HK-2 (cell line): ENCODE measurements at regions not wholly inside any gene's neighbourhood (a gene's known extent, or its start where the extent isn't known, plus 50 kb on each side); places are given as distances from the start of the nearest gene placed in this dataset.

ENCODE experiments used
- DNase-seq: peaks from one replicate; pipeline ENCODE4 v3.0.0-alpha.2; 2018; ENCODE audit not compliant: unreplicated experiment

- DNase-seq, result no peak
Measured at GRCh38 chr1:13878021-13878420, 178.0 kb downstream of the PRDM2 start.

GRCh38 chr1:13878451-13878850 is 178.5 kb downstream of the PRDM2 start:
- no peak for DNase-seq

GRCh38 chr1:13881385-13882088 is 181.5 kb downstream of the PRDM2 start:
- no peak for DNase-seq

GRCh38 chr1:13888351-13888986 is 188.5 kb downstream of the PRDM2 start:
- DNase-seq, result no peak

GRCh38 chr1:13889495-13889894 is 189.5 kb downstream of the PRDM2 start:
- DNase-seq, result no peak

- DNase-seq, result no peak
Measured at GRCh38 chr1:13890766-13891165, 190.8 kb downstream of the PRDM2 start.

- no peak for DNase-seq
Measured at GRCh38 chr1:13892198-13892597, 192.2 kb downstream of the PRDM2 start.

GRCh38 chr1:13892671-13893325 is 192.8 kb downstream of the PRDM2 start:
- no peak for DNase-seq

GRCh38 chr1:13893409-13893821 is 193.4 kb downstream of the PRDM2 start:
- no peak for DNase-seq

- no peak for DNase-seq
Measured at GRCh38 chr1:13896932-13897331, 196.9 kb downstream of the PRDM2 start.

- no peak for DNase-seq
Measured at GRCh38 chr1:13898406-13898805, 198.4 kb downstream of the PRDM2 start.

- DNase-seq, result no peak
Measured at GRCh38 chr1:13899856-13900255, 199.9 kb downstream of the PRDM2 start.

GRCh38 chr1:13900583-13900982 is 200.6 kb downstream of the PRDM2 start:
- no peak for DNase-seq

- no peak for DNase-seq
Measured at GRCh38 chr1:13901039-13901438, 201.1 kb downstream of the PRDM2 start.

GRCh38 chr1:13901597-13901996 is 201.6 kb downstream of the PRDM2 start:
- no peak for DNase-seq

- no peak for DNase-seq
Measured at GRCh38 chr1:13908128-13908527, 208.1 kb downstream of the PRDM2 start.

- no peak for DNase-seq
Measured at GRCh38 chr1:13911697-13912619, 212.0 kb downstream of the PRDM2 start.

- DNase-seq, result no peak
Measured at GRCh38 chr1:13913396-13913795, 213.4 kb downstream of the PRDM2 start.

- no peak for DNase-seq
Measured at GRCh38 chr1:13916530-13916929, 216.5 kb downstream of the PRDM2 start.

- no peak for DNase-seq
Measured at GRCh38 chr1:13917607-13918006, 217.6 kb downstream of the PRDM2 start.

GRCh38 chr1:13918862-13919261 is 218.9 kb downstream of the PRDM2 start:
- DNase-seq, result no peak

GRCh38 chr1:13921190-13921589 is 221.2 kb downstream of the PRDM2 start:
- DNase-seq, result no peak
